Suppressor macrophage treated with lipopolysaccharide for 4 hours (primary cell): ENCODE measurements at regions not wholly inside any gene's neighbourhood (a gene's known extent, or its start where the extent isn't known, plus 50 kb on each side); places are given as distances from the start of the nearest gene placed in this dataset.
A peak's percentile ranks its signal among the peaks of the same experiment; 100 is the strongest.
"Not testable (repeated sequence)": the region's sequence is repeated elsewhere in the genome, so short reads cannot be mapped to it uniquely, and the experiment has no call there.

ENCODE experiments used
- DNase-seq: peaks from one replicate; pipeline ENCODE4 v3.0.0-alpha.2; 2020

DNA sequence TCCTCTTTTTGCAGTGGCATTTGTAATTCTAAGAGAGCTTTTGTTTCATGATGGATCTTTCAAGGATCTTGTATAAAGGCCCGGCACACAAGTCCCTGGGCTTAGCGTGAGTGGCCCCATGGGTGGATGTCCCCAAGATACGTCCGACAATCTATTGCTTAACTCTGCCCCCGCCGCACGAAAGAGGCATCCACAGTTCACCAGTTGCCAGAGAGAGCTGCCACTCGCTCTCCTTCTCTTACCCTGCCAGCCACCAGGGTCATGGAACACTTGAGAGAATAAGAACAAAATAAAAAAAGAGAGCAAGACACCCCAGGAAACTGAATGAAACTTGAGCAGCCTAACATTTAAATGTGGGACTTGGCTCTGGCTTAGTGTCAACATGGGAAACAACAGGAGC, 92.3 kb downstream of the CTAGE1 start:
- DNase-seq: no peak

DNA sequence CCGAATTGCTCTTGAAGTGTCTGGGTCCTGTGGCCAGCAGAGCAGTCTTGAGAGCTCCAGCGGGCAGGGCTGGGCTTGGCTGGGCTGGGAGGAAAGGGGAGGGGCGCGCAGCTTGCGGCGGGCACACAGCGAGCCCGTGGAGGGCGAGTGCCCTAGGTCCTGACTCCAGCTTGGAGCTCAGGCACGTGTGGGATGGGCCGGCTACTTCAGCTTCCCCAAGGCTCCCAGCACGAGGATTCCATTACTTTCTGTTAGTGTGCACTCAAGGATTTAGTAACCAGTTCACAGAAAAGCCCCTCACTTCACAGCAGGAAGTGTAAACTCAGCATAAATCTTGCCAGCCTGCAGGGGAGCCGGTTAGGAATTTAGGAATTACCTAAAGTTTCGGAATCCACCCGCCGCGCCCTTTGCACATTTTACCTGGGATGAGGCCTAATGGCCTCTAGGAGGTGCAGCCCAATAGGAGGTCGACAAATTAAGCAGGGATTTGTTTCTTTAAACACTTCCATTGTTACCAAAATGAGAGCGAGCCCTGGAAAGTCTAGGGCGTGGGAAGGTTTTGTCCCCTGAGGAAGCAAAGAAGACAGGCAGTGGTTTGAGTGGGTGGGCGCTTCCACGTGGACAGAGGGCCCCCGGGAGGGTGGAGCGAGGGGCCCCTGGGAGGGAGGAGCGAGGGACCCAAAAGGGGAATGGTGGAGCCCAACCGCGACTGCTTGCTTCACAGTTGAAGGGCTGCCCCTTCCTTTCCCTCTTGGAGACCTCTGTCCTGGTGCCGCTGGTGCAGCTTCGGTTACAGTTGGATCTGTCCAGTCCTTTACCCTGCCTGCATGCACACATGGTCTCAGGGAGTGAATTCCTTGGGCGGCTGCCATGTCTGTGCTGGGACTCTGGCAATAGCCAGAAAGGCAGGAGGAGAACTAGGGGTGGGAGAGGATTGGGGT, 93.3 kb downstream of the CTAGE1 start:
- peak; percentile 51 for DNase-seq

DNA sequence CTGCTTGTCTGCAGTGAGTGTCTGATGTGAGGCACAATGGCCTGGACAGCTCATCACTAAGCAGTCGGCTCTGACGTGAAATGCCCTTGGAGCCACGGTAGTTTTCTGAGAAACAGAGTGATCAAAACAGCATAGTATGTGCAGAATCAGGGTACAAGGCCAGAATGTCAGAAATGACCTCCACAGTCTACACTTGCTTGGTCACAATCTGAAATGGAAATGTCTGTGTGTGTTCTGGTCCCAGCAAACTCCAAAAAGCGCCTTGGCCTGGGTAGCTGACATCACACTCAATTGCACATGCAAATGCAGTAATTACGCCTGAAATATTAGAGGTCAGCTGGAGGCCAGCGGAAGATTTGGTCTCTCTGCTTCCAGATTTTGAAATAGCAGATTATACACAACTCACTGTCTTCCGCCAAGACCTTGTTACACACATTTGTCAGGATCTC, 95.4 kb downstream of the CTAGE1 start:
- DNase-seq: peak; percentile 29

DNA sequence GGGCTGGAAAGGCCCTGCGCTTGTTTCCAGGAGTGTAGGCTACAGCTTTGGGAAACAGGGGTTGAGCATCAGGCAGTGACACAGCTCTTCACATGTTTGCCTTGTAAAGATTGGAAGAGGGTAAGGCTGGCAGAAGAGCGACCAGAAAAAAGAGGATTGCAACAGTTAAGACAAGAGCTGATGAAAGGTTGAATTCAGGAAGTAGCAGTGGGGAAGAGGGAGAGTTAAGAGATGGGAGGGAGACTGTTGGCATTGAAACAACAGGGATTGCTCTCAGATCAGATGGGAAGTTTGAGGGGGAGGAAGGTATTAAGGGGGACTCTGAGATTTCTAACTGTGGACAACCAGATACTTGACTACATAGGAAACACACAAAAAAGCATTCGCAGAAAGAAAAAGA, 96.9 kb downstream of the CTAGE1 start:
- no peak for DNase-seq

DNA sequence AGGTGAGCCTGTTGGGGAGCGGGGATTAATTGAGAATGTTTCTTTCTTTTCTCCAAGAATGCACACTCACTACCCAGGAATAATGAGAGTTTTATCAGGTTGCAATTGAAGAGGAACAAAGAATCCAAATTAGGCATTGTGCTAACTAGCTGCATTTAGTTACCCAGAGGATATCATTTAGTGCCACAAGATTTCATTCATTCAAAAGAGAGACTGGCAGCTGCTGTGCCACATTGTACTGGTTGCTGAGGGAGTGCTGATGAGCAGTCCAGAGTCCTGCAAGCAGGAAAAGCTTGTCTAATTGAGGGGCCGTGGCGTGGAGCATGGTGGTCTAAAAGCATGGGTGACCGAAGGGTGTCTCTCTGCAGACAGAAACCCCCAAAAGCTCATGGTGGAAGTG, 97.6 kb downstream of the CTAGE1 start:
- no peak for DNase-seq

DNA sequence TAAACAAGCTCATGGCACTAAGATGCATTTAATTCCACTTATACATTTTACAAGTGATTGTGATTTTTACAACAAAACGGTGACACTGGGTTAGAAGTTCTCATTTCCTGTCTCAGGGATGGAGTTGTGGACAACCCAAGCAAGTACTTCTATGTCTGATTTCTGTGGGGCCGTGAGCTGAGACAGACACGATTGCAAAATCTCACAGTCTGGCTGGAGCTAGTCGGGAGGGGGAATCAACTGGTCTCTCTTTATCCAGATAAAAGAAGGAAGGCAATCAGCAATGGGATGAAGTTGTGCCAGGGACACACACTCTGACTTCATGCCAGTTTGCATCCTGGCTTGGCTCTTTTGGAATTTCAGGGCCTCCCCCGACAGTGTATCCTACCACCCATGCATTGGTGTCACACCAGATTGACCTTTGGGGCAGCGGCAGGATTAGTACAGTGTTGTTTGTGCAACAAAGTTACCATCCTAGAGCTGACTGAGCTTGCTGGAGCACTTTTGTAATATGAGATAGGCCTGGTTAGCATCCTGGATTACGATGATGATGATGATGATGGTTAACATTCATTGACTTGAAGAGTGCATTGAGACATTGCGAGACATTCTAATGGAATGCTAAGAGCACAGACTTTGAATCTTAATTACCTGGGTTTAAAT, 98.8 kb downstream of the CTAGE1 start:
- no peak for DNase-seq

DNA sequence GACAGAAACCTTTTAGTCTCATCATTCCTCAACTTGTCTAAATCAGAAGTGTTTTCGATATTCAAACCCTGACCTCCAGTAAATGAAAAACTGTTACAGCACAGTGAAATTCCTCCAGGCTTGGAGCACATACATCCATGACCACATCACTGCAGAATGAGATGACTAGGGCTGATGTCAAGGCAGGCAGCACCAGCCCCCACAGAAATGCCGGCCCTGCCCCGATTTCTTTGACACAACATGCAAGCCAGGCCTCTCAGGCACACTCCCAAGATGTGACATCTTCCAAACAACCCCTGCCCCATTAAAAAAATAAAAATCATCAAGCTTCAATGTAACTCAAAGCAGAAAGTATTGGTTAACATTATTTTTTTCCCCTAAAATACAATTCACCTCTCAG, 103.3 kb downstream of the CTAGE1 start:
- no peak for DNase-seq

DNA sequence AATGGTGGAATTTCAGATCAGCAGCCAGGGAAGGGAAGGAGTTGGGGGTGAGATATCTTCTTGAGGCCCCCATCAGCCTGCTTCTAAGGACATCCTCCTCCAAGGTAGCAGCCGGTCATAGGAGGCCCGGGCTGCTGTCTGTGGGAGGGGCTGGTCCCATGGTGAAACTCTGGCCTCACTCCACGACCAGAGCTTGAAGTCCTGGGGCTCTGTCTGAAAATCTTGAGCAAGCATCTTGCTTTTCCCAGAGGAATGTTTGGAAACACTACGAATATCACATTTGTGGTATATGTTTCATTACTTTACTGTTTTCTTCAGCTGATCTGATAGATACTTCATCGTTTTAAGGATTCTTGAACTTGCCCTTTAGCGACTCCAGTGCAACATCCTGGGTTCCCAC, 103.7 kb downstream of the CTAGE1 start:
- no peak for DNase-seq

DNA sequence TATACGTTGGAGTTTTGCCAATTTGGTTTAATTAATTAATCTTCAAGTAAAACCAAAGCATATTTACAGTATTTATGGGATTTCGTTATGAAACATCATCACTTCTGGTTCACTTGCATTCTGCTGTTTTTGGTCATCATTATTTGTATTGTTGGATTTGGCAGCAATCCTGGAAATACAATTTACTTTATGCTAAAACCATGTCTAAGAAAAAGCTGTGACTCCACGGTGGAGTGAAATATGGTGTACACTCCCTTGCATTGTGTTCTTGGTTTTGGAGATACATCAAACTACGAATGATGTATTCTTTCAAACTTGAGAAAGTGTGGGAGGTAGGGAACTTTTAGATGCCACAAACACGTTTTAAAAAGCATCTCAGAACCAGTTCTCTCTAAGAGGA, 106.4 kb downstream of the CTAGE1 start:
- DNase-seq: no peak

DNA sequence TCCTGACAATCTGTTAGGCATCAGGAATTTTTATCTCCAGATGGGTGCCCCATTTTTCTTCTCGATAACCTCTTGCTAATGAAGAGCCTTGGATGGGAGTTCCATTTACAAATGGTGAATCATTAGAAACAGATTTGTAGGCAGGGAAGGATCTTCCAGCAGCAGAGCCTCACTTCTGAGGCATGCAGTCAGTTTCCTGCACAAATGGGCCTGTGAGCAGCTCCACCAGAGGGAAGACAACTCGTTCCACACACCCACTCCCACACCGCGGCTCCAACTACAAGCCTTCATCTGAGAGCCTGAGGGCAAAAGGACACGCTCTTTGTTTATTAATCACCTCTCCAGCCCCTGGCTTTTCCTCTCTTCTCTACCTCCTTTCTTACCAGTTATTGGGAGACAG, 108.5 kb downstream of the CTAGE1 start:
- DNase-seq: no peak

DNA sequence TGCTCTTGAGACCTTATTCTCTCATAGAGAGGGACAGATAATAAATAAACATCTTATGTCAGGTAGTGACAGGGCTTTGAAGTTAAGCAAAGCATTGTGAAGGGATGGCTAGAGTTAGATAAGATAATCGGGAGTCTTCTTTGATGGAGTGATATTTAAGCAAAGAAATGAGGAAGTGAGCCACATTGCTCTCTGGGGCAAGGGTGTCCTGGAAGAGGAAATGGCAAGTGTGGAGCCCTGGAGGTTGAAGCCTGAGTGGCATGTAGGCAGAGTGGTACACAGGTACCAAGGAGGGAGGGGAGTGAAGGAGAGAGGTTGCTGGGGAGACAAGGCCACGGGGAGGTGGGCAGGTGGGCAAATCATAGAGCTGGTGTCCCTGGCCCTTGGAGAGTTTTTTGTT, 110.2 kb downstream of the CTAGE1 start:
- DNase-seq: peak; percentile 44

DNA sequence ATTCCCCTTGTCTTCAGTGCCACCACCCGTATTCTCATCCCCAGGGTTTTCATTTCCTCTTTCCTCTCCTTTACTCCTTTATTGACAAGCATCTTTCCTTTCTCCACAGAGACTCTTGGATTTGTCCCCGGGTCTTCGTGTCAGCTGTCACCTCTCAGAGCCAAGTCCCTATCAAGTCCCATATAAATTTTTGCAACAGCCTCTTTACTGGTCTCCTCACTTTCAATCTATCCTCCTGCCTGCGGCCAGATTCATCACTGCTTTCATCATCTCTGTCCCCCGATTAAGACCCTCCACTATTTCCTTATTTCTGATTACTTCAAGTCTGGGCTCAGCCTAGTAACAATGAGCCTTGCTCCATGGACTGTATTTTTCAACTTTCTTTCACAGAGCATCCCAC, 113.8 kb downstream of the CTAGE1 start:
- no peak for DNase-seq

DNA sequence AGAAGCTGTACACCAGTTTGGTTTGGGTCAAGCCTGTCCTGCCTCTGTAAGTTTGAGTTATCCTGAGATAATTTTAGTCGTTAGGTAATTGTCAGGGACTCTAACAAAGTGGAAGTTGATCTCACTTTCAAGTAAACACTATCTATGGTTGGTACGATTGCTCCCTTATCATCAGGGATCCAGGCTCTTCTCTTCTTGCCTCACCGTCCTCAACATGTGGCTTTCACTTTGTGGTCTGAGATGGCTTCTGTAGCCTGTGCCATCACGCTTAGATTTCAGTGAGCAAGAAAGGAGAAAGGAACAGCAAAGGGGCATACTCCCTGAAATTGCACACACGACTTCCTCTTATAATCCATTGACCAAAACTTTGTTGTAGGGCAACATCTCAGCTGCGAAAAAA, 115.6 kb downstream of the CTAGE1 start:
- DNase-seq: peak; percentile 52

DNA sequence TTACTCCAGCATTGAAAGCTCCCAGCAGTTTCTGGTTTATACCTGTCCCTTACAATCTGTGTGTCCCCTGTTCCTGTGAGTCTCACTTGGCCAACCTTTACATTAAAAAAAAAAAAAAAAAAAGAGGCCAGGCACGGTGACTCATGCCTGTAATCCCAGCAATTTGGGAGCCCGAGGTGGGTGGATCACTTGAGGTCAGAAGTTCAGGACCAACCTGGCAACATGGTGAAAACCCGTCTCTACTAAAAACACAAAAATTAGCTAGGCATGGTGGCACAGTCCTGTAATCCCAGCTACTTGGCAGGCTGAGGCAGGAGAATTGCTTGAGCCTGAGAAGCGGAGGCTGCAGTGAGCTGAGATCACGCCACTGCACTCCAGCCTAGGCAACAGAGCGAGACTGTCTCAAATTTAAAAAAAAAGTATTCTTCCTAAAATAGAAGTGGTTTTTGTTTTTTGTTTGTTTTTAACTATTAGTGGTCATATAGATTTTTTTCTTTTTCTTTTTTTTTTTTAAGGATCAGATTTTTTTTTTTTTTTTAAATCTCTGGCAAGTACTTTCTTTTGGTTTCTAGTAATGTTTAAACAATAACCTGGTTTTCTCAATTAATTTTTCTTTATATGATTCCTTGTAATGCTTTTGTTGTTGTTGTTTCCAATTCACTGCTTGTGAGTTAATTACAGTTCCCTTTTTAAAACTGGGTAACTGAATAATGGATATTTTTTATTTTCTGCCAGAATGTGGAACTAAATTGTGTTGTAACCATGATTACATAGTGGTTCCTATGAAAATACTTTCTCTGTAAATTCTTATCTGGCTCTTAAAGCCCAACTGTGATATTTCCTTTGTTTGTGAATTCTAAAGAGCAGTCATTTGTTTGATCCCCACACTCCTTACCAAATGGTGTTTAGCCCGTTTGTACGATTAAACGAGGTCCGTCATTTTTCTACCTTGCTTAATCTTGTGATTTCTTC, 116.8 kb downstream of the CTAGE1 start:
- peak; percentile 42 for DNase-seq

DNA sequence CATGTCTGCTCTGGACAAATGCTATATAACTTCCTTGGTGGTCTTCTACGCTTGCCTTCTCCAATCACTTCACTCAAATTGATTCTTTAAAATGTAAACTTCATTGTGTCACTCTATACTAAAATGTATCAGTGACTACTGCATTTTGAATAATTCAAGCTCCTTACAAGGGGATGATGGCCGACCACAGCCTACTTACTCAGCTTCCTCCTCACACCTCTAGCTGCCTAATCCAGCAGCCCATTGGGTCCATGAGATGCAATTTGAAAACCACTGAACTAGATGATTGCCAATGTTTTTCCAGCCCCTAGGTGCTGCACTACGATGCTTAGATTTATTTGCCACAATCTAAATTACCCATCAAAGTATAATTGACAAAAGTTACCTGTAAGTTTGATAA, 120.7 kb downstream of the CTAGE1 start:
- no peak for DNase-seq

DNA sequence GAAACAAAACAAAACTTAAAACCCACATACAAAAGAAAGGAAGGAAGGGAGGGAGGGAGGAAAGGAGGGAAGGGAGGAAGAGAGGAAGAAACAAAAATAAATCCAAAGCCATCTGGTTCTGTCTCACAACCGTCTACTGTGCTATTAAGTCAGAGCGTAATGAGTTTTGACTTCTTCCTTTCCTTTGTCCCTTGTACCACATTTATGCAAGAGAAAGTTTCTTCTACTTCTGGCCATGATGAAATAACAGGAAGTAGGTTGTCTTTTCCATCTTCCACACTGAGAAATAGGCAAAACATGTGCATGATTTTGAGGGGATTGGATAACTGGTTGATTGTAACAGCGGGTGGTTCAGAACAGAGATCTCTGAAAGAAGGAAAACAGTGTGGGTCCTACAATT, 121.4 kb downstream of the CTAGE1 start:
- no peak for DNase-seq

DNA sequence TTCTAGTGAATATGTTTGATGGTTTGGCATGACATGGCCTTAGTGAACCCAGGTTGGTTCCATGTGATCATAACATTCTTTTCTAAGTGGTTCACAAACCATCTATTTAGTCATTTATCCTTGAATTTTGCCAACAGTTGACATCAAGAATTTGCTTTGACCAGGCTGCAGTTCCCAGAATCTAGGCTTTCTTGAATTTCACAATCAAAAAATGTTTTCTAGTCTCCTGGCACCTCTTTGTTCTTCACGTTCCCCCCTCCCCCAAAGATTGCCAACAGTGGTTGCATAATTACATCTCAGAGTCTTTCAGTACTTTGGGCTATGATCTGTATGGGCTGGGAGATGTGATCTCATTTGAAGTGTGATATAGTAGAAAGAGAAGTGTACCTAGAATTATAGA, 124.0 kb downstream of the GATA6 start:
- DNase-seq: no peak

DNA sequence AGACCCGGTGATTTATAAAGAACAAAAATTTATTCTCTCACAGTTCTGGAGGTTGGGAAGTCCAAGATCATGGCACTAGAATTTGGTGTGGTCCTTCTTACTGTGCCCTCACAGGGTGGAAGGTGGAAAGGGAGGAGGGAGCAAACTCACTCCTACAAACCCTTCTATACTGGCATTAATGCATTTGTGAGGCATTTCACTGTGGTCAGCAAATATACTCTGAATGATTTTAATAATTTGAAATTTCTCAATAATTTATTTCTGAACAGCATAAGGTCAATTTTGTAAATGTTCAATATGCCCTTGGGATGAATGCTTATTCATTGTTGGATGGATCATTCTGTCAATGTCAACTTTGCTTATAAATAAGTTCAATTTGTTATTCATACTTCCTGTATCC, 120.6 kb downstream of the GATA6 start:
- no peak for DNase-seq

DNA sequence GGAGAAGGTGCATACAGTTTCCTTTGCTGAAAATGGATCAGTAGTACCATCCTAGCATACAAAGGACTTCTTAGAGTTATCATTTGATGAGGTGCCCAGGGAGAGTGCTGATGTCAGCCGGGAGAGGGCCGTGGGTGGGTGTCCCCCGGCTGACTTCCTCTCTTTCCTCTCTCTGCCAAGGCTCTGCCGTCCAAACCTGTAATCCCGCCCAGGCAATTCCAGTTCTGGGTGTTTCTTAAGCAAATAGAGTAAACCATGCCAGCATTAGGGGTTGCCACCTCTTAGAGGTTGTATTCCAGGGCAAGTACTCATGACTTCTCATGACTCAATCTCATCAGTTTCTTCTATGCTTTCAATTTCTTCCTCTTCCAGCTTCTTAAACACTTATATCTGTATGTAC, 117.2 kb downstream of the GATA6 start:
- peak; percentile 56 for DNase-seq

DNA sequence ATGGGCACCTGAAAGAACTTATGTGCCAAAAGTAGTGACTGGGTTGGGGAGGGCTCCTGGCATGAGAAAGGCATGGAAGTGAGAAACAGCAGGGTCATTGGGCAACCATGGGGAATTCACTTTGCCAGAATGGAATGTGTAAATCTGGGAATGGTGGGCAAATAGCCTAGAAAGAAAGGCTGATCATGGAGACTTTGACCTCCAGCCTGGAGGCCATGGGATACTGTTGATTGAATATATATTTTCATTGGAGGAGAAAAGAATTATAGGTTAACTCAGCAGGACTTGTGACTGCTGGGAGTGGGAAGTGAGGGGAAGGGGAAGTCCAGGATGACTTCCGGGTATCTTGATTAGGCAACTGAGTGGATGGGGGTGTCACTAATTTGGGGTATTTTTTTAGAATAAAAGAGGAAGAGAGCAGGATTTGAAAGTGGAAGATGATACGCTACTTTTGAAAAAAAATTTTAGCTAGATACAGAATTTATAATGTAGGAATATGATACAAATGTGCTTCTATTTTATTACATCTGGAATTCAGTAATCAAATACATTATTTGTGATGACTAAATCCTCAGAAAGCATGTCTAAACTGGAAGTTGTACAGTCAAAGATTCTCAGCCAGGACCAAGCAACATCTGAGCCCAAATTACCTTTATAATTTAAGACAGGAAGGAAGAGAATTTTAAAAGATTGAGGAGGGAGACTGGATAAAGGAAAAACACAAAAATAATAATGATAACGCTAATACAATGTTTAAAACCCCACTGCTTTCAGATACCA, 116.2 kb downstream of the GATA6 start:
- peak; percentile 79 for DNase-seq

DNA sequence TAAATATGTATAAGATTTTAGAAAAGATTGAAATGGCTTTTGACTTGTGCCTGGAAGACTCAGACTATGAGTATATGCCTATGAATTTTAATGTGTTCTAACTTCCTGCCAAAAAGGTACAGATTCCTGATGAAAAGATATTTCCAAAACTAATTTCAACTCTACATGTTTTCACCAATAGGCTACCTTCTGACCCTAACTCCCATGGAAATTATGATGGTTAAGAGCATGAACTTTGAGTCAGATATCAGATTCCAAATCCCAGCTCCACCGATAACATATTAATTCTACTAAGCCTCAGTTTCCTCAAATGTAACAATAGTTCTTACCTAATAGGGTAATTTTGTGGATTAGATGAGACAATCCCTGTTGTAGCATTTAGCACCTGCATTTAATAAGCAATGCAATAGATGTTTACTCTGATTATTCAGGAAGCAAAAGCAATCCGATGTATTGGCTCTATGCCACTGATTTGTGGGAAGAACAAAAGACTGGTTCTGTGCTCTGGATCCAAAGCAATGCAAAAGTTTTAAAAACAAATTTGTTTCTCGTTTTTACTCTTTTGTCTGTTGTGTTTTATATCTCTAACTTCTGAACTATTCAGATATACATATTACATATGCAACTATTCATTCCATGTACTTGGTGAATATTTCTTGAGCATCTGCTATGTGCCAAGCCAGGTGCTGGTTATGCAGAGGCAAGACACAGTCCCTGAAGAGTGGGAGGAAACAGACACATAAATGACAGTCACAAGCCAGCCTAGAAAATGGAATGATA, 115.4 kb downstream of the GATA6 start:
- DNase-seq: no peak

DNA sequence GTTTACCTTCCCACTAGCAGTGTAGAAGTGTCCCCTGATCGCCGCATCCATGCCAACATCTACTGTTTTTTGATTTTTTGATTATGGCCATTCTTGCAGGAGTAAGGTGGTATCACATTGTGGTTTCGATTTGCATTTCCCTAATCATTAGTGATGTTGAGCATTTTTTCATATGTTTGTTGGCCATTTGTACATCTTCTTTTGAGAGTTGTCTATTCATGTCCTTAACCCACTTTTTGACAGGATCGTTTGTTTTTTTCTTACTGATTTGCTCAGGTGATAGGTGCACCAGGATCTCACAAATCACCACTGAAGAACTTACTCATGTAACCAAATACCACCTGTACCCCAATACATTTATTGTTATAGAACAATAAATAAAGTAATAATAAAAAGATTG, 114.5 kb downstream of the GATA6 start:
- not testable (repeated sequence) for DNase-seq
